ENCODE measurements at regions not wholly inside any gene's neighbourhood (a gene's known extent, or its start where the extent isn't known, plus 50 kb on each side); places are given as distances from the start of the nearest gene placed in this dataset.

- DNase-seq, result no peak
Measured at GRCh38 chr1:29519788-29520110, 283.4 kb downstream of the PTPRU start.

GRCh38 chr1:29519108-29519787 is 282.9 kb downstream of the PTPRU start:
- no peak for DNase-seq

- DNase-seq, result no peak
Measured at GRCh38 chr1:29518183-29518835, 282.0 kb downstream of the PTPRU start.

GRCh38 chr1:29517251-29518086 is 281.1 kb downstream of the PTPRU start:
- DNase-seq, result no peak

GRCh38 chr1:29516063-29516820 is 279.9 kb downstream of the PTPRU start:
- no peak for DNase-seq

GRCh38 chr1:29515170-29515955 is 279.0 kb downstream of the PTPRU start:
- no peak for DNase-seq

- no peak for DNase-seq
Measured at GRCh38 chr1:29514361-29515169, 278.2 kb downstream of the PTPRU start.

- peak; percentile 4 for DNase-seq
Measured at GRCh38 chr1:29513357-29513756, 277.0 kb downstream of the PTPRU start.

GRCh38 chr1:29511436-29511835 is 275.1 kb downstream of the PTPRU start:
- no peak for DNase-seq

GRCh38 chr1:29508458-29509107 is 272.3 kb downstream of the PTPRU start:
- no peak for DNase-seq

- no peak for DNase-seq
Measured at GRCh38 chr1:29506678-29507225, 270.4 kb downstream of the PTPRU start.

- no peak for DNase-seq
Measured at GRCh38 chr1:29505532-29506220, 269.4 kb downstream of the PTPRU start.

GRCh38 chr1:29504709-29505410 is 268.5 kb downstream of the PTPRU start:
- no peak for DNase-seq

- no peak for DNase-seq
Measured at GRCh38 chr1:29504196-29504595, 267.9 kb downstream of the PTPRU start.

GRCh38 chr1:29502911-29503840 is 266.9 kb downstream of the PTPRU start:
- DNase-seq, result no peak

GRCh38 chr1:29502225-29502910 is 266.0 kb downstream of the PTPRU start:
- DNase-seq, result no peak

- no peak for DNase-seq
Measured at GRCh38 chr1:29501227-29501976, 265.1 kb downstream of the PTPRU start.
